ENCODE measurements at regions not wholly inside any gene's neighbourhood (a gene's known extent, or its start where the extent isn't known, plus 50 kb on each side); places are given as distances from the start of the nearest gene placed in this dataset.

- Histone ChIP-seq H4K20me1 (ENCODE audit: low read depth) (no peaks in the 10 kb centered on the region), H3K79me2 (ENCODE audit: low read depth) (no peaks in the 10 kb centered on the region), H3K4me3 (no peak overlapping the region), H3K4me1 (peaks cover 11% of the 10 kb centered on the region), H3K36me3 (no peaks in the 10 kb centered on the region), H3F3A (ENCODE audit: low read depth) (peaks cover 2% of the 10 kb centered on the region), H3K9ac (no peak overlapping the region), H3K9me3 (ENCODE audit: low read depth) (no peaks in the 10 kb centered on the region), H2AFZ (replicated peaks) (no peak overlapping the region), H3K4me2 (peak overlapping the region; percentile 45), H3K27me3 (peaks cover 3% of the 10 kb centered on the region), H3K27ac (no peak overlapping the region)
- H3K27me3 Mint-ChIP-seq (ENCODE audit: insufficient read depth, low read depth) = peaks cover 27% of the 10 kb centered on the region
- peaks cover 25% of the 10 kb centered on the region for H3K4me1 Mint-ChIP-seq
- H3K4me3 Mint-ChIP-seq = no peak overlapping the region
- H3K27ac Mint-ChIP-seq = no peak overlapping the region
- peak; percentile 7 for DNase-seq (ENCODE audit: low spot score)
- H3K36me3 Mint-ChIP-seq = no peaks in the 10 kb centered on the region
- TF ChIP-seq EZH2phosphoT487 (IDR thresholded peaks at IDR 0.05) = no peak
- no peak for TF ChIP-seq CTCF (IDR thresholded peaks at IDR 0.05)
- no peak for TF ChIP-seq EZH2 (IDR thresholded peaks at IDR 0.05)
- peaks cover 10% of the 10 kb centered on the region for H3K9me3 Mint-ChIP-seq
Observed at GRCh38 chr5:174514325-174514724, 210.1 kb upstream of the MSX2 start.

- TF ChIP-seq CTCF (IDR thresholded peaks at IDR 0.05) (no peak), EZH2 (IDR thresholded peaks at IDR 0.05) (no peak), EZH2phosphoT487 (IDR thresholded peaks at IDR 0.05) (no peak)
- Histone ChIP-seq H3K4me2 (peak overlapping the region; percentile 45), H2AFZ (replicated peaks) (no peak overlapping the region), H3K4me1 (peaks cover 16% of the 10 kb centered on the region), H3K9ac (no peak overlapping the region), H3K36me3 (no peaks in the 10 kb centered on the region), H4K20me1 (ENCODE audit: low read depth) (no peaks in the 10 kb centered on the region), H3K27me3 (peaks cover 3% of the 10 kb centered on the region), H3K79me2 (ENCODE audit: low read depth) (no peaks in the 10 kb centered on the region), H3K9me3 (ENCODE audit: low read depth) (no peaks in the 10 kb centered on the region), H3K4me3 (no peak overlapping the region), H3F3A (ENCODE audit: low read depth) (peaks cover 9% of the 10 kb centered on the region), H3K27ac (no peak overlapping the region)
- no peaks in the 10 kb centered on the region for H3K36me3 Mint-ChIP-seq
- no peak overlapping the region for H3K27ac Mint-ChIP-seq
- peaks cover 27% of the 10 kb centered on the region for H3K27me3 Mint-ChIP-seq (ENCODE audit: insufficient read depth, low read depth)
- H3K9me3 Mint-ChIP-seq = peaks cover 10% of the 10 kb centered on the region
- peaks cover 32% of the 10 kb centered on the region for H3K4me1 Mint-ChIP-seq
- no peak overlapping the region for H3K4me3 Mint-ChIP-seq
- DNase-seq (ENCODE audit: low spot score) = peak; percentile 26
Observed at GRCh38 chr5:174514983-174515394, 209.4 kb upstream of the MSX2 start.

GRCh38 chr5:174516741-174517140, 207.6 kb upstream of the MSX2 start:
- peaks cover 25% of the 10 kb centered on the region for H3K4me1 ChIP-seq
- H3K4me3 ChIP-seq = no peak overlapping the region
- H3K27ac Mint-ChIP-seq = no peak overlapping the region
- no peak overlapping the region for H3K4me2 ChIP-seq
- H3K79me2 ChIP-seq (ENCODE audit: low read depth) = no peaks in the 10 kb centered on the region
- DNase-seq (ENCODE audit: low spot score) = no peak
- H3K9me3 Mint-ChIP-seq = peaks cover 10% of the 10 kb centered on the region
- peaks cover 38% of the 10 kb centered on the region for H3K4me1 Mint-ChIP-seq
- H2AFZ ChIP-seq (replicated peaks) = no peak overlapping the region
- H3K36me3 ChIP-seq = no peaks in the 10 kb centered on the region
- TF ChIP-seq EZH2 (IDR thresholded peaks at IDR 0.05) (no peak), EZH2phosphoT487 (IDR thresholded peaks at IDR 0.05) (no peak), CTCF (IDR thresholded peaks at IDR 0.05) (no peak)
- H4K20me1 ChIP-seq (ENCODE audit: low read depth) = no peaks in the 10 kb centered on the region
- peaks cover 3% of the 10 kb centered on the region for H3K27me3 ChIP-seq
- H3K4me3 Mint-ChIP-seq = no peak overlapping the region
- H3F3A ChIP-seq (ENCODE audit: low read depth) = peaks cover 23% of the 10 kb centered on the region
- H3K36me3 Mint-ChIP-seq = no peaks in the 10 kb centered on the region
- no peak overlapping the region for H3K9ac ChIP-seq
- no peaks in the 10 kb centered on the region for H3K9me3 ChIP-seq (ENCODE audit: low read depth)
- H3K27me3 Mint-ChIP-seq (ENCODE audit: insufficient read depth, low read depth) = peaks cover 24% of the 10 kb centered on the region
- H3K27ac ChIP-seq = no peak overlapping the region

All from neural progenitor cell (in vitro differentiated cells).